Ishikawa (cell line): ENCODE measurements at regions not wholly inside any gene's neighbourhood (a gene's known extent, or its start where the extent isn't known, plus 50 kb on each side); places are given as distances from the start of the nearest gene placed in this dataset.

ENCODE experiments used
- CEBPB ChIP-seq: IDR thresholded peaks from 2 replicates; pipeline ENCODE4 v1.6.1; 2012
- MAX ChIP-seq: IDR thresholded peaks from 2 replicates; pipeline ENCODE4 v1.6.1; 2012
- TAF1 ChIP-seq: IDR thresholded peaks from 2 replicates; pipeline ENCODE4 v1.6.1; 2012; ENCODE audit warnings: low read depth, mild to moderate bottlenecking
- YY1 ChIP-seq: IDR thresholded peaks from 2 replicates; pipeline ENCODE4 v1.6.1; 2012; ENCODE audit warnings: low read depth
- TF ChIP-seq, protein P1 (sequence below): IDR thresholded peaks from 2 replicates; pipeline ENCODE4 v1.6.1; 2012
- TF ChIP-seq, protein P2 (sequence below): IDR thresholded peaks from 2 replicates; pipeline ENCODE4 v1.6.1; 2012; ENCODE audit warnings: low read depth, mild to moderate bottlenecking

DNA sequence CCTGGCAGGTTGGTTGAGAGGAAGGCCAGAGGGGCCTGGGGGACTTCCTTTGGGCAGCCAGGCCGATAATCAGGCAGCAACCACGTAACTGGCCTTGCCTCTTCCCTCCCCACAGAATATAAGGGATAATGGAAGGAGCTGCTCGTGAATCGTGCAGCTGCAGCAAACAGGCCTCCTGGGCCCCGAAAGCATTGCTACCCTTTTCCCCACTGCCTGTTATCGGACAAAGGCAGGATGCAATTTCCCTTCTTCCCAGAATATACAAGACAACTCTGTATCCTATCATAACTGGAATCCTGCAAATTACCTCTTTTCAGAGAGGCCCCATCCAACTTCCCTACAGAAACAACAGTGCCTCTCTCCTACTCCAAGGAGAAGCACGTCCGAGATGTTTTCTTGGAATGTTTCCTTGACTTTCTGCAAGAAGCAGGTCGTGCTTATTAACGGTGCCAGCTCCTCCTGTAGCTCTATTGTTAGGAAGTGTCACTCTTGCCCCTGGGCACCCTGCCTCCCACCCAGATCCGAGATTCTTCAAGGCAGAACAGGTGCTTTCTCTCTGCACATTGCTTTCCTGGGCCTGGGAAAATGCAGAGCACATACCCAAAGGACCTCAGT, 106.0 kb upstream of the TIAM1 start:
- TF ChIP-seq TAF1 = no peak
- no peak for TF ChIP-seq CEBPB
- TF ChIP-seq, protein P1, sequence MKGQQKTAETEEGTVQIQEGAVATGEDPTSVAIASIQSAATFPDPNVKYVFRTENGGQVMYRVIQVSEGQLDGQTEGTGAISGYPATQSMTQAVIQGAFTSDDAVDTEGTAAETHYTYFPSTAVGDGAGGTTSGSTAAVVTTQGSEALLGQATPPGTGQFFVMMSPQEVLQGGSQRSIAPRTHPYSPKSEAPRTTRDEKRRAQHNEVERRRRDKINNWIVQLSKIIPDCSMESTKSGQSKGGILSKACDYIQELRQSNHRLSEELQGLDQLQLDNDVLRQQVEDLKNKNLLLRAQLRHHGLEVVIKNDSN = no peak
- no peak for TF ChIP-seq YY1
- TF ChIP-seq, protein P2, sequence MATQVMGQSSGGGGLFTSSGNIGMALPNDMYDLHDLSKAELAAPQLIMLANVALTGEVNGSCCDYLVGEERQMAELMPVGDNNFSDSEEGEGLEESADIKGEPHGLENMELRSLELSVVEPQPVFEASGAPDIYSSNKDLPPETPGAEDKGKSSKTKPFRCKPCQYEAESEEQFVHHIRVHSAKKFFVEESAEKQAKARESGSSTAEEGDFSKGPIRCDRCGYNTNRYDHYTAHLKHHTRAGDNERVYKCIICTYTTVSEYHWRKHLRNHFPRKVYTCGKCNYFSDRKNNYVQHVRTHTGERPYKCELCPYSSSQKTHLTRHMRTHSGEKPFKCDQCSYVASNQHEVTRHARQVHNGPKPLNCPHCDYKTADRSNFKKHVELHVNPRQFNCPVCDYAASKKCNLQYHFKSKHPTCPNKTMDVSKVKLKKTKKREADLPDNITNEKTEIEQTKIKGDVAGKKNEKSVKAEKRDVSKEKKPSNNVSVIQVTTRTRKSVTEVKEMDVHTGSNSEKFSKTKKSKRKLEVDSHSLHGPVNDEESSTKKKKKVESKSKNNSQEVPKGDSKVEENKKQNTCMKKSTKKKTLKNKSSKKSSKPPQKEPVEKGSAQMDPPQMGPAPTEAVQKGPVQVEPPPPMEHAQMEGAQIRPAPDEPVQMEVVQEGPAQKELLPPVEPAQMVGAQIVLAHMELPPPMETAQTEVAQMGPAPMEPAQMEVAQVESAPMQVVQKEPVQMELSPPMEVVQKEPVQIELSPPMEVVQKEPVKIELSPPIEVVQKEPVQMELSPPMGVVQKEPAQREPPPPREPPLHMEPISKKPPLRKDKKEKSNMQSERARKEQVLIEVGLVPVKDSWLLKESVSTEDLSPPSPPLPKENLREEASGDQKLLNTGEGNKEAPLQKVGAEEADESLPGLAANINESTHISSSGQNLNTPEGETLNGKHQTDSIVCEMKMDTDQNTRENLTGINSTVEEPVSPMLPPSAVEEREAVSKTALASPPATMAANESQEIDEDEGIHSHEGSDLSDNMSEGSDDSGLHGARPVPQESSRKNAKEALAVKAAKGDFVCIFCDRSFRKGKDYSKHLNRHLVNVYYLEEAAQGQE = no peak
- no peak for TF ChIP-seq MAX
